HEK293 (cell line): ENCODE measurements at regions not wholly inside any gene's neighbourhood (a gene's known extent, or its start where the extent isn't known, plus 50 kb on each side); places are given as distances from the start of the nearest gene placed in this dataset.

ENCODE experiments used
- CTCF ChIA-PET: fragments of 350-600 bp; formaldehyde crosslinking; extraction: SDS; loops from one replicate; lab custom pipeline; 2021; ENCODE audit warnings: antibody characterized with exemption; lab: Yijun Ruan, JAX
- POLR2A ChIA-PET: fragments of 300-600 bp; formaldehyde crosslinking; extraction: SDS; loops from one replicate; lab custom pipeline; 2020; ENCODE audit warnings: antibody characterized with exemption, inconsistent platforms; lab: Yijun Ruan, JAX
- H3K27ac ChIP-seq: fragments of 200-500 bp; sonication (Bioruptor generic); 2 replicates; pipeline ENCODE4 v1.5.1; 2014; ENCODE audit warnings: low read depth, low read length, control low read depth, inconsistent platforms; ENCODE audit errors: extremely low read depth
- H3K36me3 ChIP-seq, 2 experiments: fragments of 200-500 bp in 1 of 2; sonication (Bioruptor generic) in 1 of 2; 1 replicate in 1 of 2; 2 replicates in 1 of 2; pipeline ENCODE4 v1.5.1; 2014 to 2017; ENCODE audit warnings: inconsistent platforms in 2 of 2, low read length in 2 of 2; ENCODE audit not compliant: control insufficient read depth in 2 of 2, insufficient read depth in 1 of 2
- H3K4me1 ChIP-seq: fragments of 200-500 bp; sonication (Bioruptor generic); 2 replicates; pipeline ENCODE4 v1.5.1; 2014; ENCODE audit warnings: mild to moderate bottlenecking, low read length, inconsistent platforms; ENCODE audit not compliant: control insufficient read depth, insufficient read depth
- H3K4me3 ChIP-seq: 2 replicates; pipeline ENCODE4 v1.5.1; 2011; ENCODE audit warnings: low read depth, mild to moderate bottlenecking, control low read depth, low read length, moderate library complexity
- H3K9me3 ChIP-seq: fragments of 200-500 bp; sonication (Bioruptor generic); 2 replicates; pipeline ENCODE4 v1.5.1; 2014; ENCODE audit warnings: low read depth, low read length, inconsistent platforms; ENCODE audit not compliant: control insufficient read depth, insufficient read depth
- CTCF ChIP-seq: fragments of 450-650 bp; formaldehyde crosslinking; IDR thresholded peaks from 2 replicates; pipeline ENCODE4 v1.5.1; 2016; ENCODE audit warnings: missing biosample characterization, missing genetic modification characterization
- GLI4 ChIP-seq: fragments of 450-650 bp; formaldehyde crosslinking; IDR thresholded peaks from 2 replicates; pipeline ENCODE4 v1.5.1; 2016; ENCODE audit warnings: missing biosample characterization, missing genetic modification characterization
- HOXD13 ChIP-seq: sonication (generic); formaldehyde crosslinking; IDR thresholded peaks from 2 replicates; pipeline ENCODE4 v1.8.0; 2022; ENCODE audit warnings: missing genetic modification reagents, borderline replicate concordance
- PBX3 ChIP-seq: sonication (generic); formaldehyde crosslinking; IDR thresholded peaks from 2 replicates; pipeline ENCODE4 v1.8.1; 2022; ENCODE audit warnings: mild to moderate bottlenecking, moderate library complexity, missing genetic modification reagents
- PRDM1 ChIP-seq: fragments of 450-650 bp; formaldehyde crosslinking; IDR thresholded peaks from 2 replicates; pipeline ENCODE4; 2016; ENCODE audit warnings: missing biosample characterization, missing genetic modification characterization
- ZBTB21 ChIP-seq: fragments of 450-650 bp; formaldehyde crosslinking; IDR thresholded peaks from 2 replicates; pipeline ENCODE4 v1.5.1; 2017; ENCODE audit warnings: missing biosample characterization, missing genetic modification characterization
- ZIC2 ChIP-seq: fragments of 450-650 bp; formaldehyde crosslinking; IDR thresholded peaks from 2 replicates; pipeline ENCODE4 v1.5.1; 2016; ENCODE audit warnings: missing biosample characterization, missing genetic modification characterization
- ZNF10 ChIP-seq: fragments of 450-650 bp; formaldehyde crosslinking; IDR thresholded peaks from 2 replicates; pipeline ENCODE4 v1.5.1; 2017; ENCODE audit warnings: missing biosample characterization, missing genetic modification characterization
- ZNF121 ChIP-seq: fragments of 450-650 bp; formaldehyde crosslinking; IDR thresholded peaks from 2 replicates; pipeline ENCODE4 v1.5.1; 2016; ENCODE audit warnings: missing biosample characterization, missing genetic modification characterization
- ZNF132 ChIP-seq: fragments of 450-650 bp; formaldehyde crosslinking; IDR thresholded peaks from 2 replicates; pipeline ENCODE4 v1.5.1; 2017; ENCODE audit warnings: missing biosample characterization, missing genetic modification characterization, borderline replicate concordance
- ZNF169 ChIP-seq: fragments of 450-650 bp; formaldehyde crosslinking; IDR thresholded peaks from 2 replicates; pipeline ENCODE4 v1.5.1; 2016; ENCODE audit warnings: missing biosample characterization, missing genetic modification characterization
- ZNF2 ChIP-seq: fragments of 450-650 bp; formaldehyde crosslinking; IDR thresholded peaks from 2 replicates; pipeline ENCODE4 v1.5.1; 2016; ENCODE audit warnings: missing biosample characterization, missing genetic modification characterization
- ZNF26 ChIP-seq: fragments of 450-650 bp; formaldehyde crosslinking; IDR thresholded peaks from 2 replicates; pipeline ENCODE4 v1.5.1; 2016; ENCODE audit warnings: missing biosample characterization, missing genetic modification characterization
- ZNF274 ChIP-seq, 2 experiments: fragments of 200-500 bp in 1 of 2; fragments of 450-650 bp in 1 of 2; sonication (Bioruptor generic) in 1 of 2; formaldehyde crosslinking in 1 of 2; IDR thresholded peaks; 2 replicates each; pipeline versions ENCODE4 v1.5.1 to v1.6.1; 2014 to 2016; ENCODE audit warnings: borderline replicate concordance in 1 of 2, inconsistent platforms in 1 of 2, low read length in 1 of 2, missing biosample characterization in 1 of 2, missing genetic modification characterization in 1 of 2
- ZNF280D ChIP-seq: fragments of 450-650 bp; formaldehyde crosslinking; IDR thresholded peaks from 2 replicates; pipeline ENCODE4 v1.5.1; 2016; ENCODE audit warnings: missing biosample characterization, missing genetic modification characterization
- ZNF366 ChIP-seq: fragments of 450-650 bp; formaldehyde crosslinking; conservative IDR thresholded peaks from 2 replicates; pipeline ENCODE4 v1.5.1; 2016; ENCODE audit warnings: missing biosample characterization, missing genetic modification characterization
- ZNF394 ChIP-seq: fragments of 450-650 bp; formaldehyde crosslinking; IDR thresholded peaks from 2 replicates; pipeline ENCODE4 v1.5.1; 2016; ENCODE audit warnings: missing biosample characterization, missing genetic modification characterization, mild to moderate bottlenecking, moderate library complexity, borderline replicate concordance
- ZNF501 ChIP-seq: fragments of 450-650 bp; formaldehyde crosslinking; IDR thresholded peaks from 2 replicates; pipeline ENCODE4 v1.5.1; 2016; ENCODE audit warnings: missing biosample characterization, missing genetic modification characterization
- ZNF571 ChIP-seq: fragments of 450-650 bp; formaldehyde crosslinking; IDR thresholded peaks from 2 replicates; pipeline ENCODE4 v1.5.0; 2017; ENCODE audit warnings: missing biosample characterization, missing genetic modification characterization
- ZNF585B ChIP-seq: fragments of 450-650 bp; formaldehyde crosslinking; IDR thresholded peaks from 2 replicates; pipeline ENCODE4 v1.5.1; 2016; ENCODE audit warnings: missing biosample characterization, missing genetic modification characterization
- ZNF626 ChIP-seq: fragments of 450-650 bp; sonication (Bioruptor Pico); formaldehyde crosslinking; IDR thresholded peaks from 2 replicates; pipeline ENCODE4 v1.5.1; 2018; ENCODE audit warnings: missing biosample characterization, missing genetic modification characterization, inconsistent platforms
- ZNF639 ChIP-seq: fragments of 450-650 bp; formaldehyde crosslinking; IDR thresholded peaks from 2 replicates; pipeline ENCODE4 v1.5.1; 2016; ENCODE audit warnings: missing biosample characterization, missing genetic modification characterization
- ZNF654 ChIP-seq: fragments of 450-650 bp; formaldehyde crosslinking; IDR thresholded peaks from 2 replicates; pipeline ENCODE4 v1.5.1; 2016; ENCODE audit warnings: low read depth, missing biosample characterization, missing genetic modification characterization
- ZNF843 ChIP-seq: fragments of 450-650 bp; formaldehyde crosslinking; IDR thresholded peaks from 2 replicates; pipeline ENCODE4 v1.5.1; 2016; ENCODE audit warnings: missing biosample characterization, missing genetic modification characterization
- ZSCAN23 ChIP-seq: fragments of 450-650 bp; formaldehyde crosslinking; IDR thresholded peaks from 2 replicates; pipeline ENCODE4 v1.5.1; 2016; ENCODE audit warnings: missing biosample characterization, missing genetic modification characterization

- CTCF ChIA-PET, result no interaction called here
Measured at GRCh38 chr1:191895049-191895448, 263.2 kb upstream of the RGS18 start.

GRCh38 chr1:191895462-191896058 is 262.7 kb upstream of the RGS18 start:
- Histone ChIP-seq H3K36me3 (no peaks in the 10 kb centered on the region), H3K4me3 (no peak overlapping the region), H3K27ac (no peak overlapping the region), H3K9me3 (no peaks in the 10 kb centered on the region), H3K4me1 (no peaks in the 10 kb centered on the region)
- ChIA-PET CTCF (no interaction called here), POLR2A (no interaction called here)
- TF ChIP-seq ZNF132 (tag by site-specific recombination), result no peak
- TF ChIP-seq ZNF121, result no peak
- TF ChIP-seq ZNF843 (tag by site-specific recombination), result no peak
- no peak for TF ChIP-seq PRDM1 (tag by site-specific recombination)
- TF ChIP-seq ZNF571 (tag by site-specific recombination), result no peak
- no peak for TF ChIP-seq ZNF585B (tag by site-specific recombination)
- no peak for TF ChIP-seq ZNF169 (tag by site-specific recombination)
- TF ChIP-seq ZNF366 (tag by site-specific recombination), result no peak
- TF ChIP-seq ZNF626, result no peak
- TF ChIP-seq CTCF (tag by site-specific recombination), result no peak
- no peak for TF ChIP-seq ZBTB21

More at GRCh38 chr1:191895049-191895448, 263.2 kb upstream of the RGS18 start:
- POLR2A ChIA-PET, result no interaction called here
- no peak overlapping the region for H3K27ac ChIP-seq
- TF ChIP-seq ZNF280D (tag by site-specific recombination), result no peak
- TF ChIP-seq ZNF654 (tag by site-specific recombination), result no peak
- no peak for TF ChIP-seq ZNF274 (IDR thresholded peaks at IDR 0.05; ENCODE audit: low read length)
- TF ChIP-seq ZNF274 (tag by site-specific recombination; IDR thresholded peaks at IDR 0.05; ENCODE audit: borderline replicate concordance), result no peak
- TF ChIP-seq ZNF10 (tag by site-specific recombination), result no peak
- TF ChIP-seq ZSCAN23, result no peak
- no peak for TF ChIP-seq ZNF2
- no peak for TF ChIP-seq ZNF26 (tag by site-specific recombination)
- TF ChIP-seq ZNF501 (tag by site-specific recombination), result no peak
- TF ChIP-seq PBX3 (CRISPR knock-in tag), result no peak
- no peak for TF ChIP-seq ZNF639 (tag by site-specific recombination)
- no peak for TF ChIP-seq ZIC2 (tag by site-specific recombination)
- TF ChIP-seq GLI4 (tag by site-specific recombination), result no peak
- TF ChIP-seq ZNF394 (tag by site-specific recombination), result no peak
- TF ChIP-seq HOXD13 (CRISPR knock-in tag), result no peak
- H3K4me3 ChIP-seq, result no peak overlapping the region
- no peaks in the 10 kb centered on the region for H3K36me3 ChIP-seq
- no peaks in the 10 kb centered on the region for H3K4me1 ChIP-seq
- H3K9me3 ChIP-seq, result no peaks in the 10 kb centered on the region
